ENCODE measurements at regions not wholly inside any gene's neighbourhood (a gene's known extent, or its start where the extent isn't known, plus 50 kb on each side); places are given as distances from the start of the nearest gene placed in this dataset.

- Mint-ChIP-seq H3K27ac (ENCODE audit: unreplicated experiment) (no peak overlapping the region), H3K9me3 (ENCODE audit: unreplicated experiment) (no peaks in the 10 kb centered on the region), H3K36me3 (ENCODE audit: low read depth, unreplicated experiment) (no peaks in the 10 kb centered on the region), H3K4me1 (ENCODE audit: unreplicated experiment) (peaks cover 14% of the 10 kb centered on the region), H3K27me3 (ENCODE audit: unreplicated experiment) (peaks cover 3% of the 10 kb centered on the region), H3K4me3 (ENCODE audit: unreplicated experiment) (no peak overlapping the region)
- no peak for TF ChIP-seq CTCF (IDR thresholded peaks at IDR 0.05; ENCODE audit: unreplicated experiment)
- DNase-seq (ENCODE audit: low spot score): no peak
These were observed 480.4 kb downstream of the SOX6 start for GRCh38 chr11:15875943-15876342.

DNA sequence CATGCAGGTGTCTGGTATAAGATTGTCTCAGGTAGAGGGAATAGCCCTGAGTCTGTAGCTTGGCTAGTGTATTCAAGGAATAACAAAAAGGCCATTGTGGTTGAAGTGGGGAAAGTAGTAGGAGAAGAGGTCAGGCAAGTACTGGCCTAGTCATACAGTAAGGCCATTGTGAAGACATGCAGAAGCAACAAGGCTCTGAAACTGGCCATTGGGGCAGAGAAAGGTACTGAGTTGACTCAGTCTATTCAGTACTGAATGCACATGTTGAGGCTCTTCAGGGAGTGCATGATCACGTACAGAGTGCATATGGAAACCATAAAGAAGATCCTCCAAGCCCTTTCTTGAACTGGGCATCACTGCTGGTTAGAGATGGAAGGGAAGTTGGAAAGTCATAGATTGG is 477.6 kb downstream of the SOX6 start:
- no peak for TF ChIP-seq CTCF (IDR thresholded peaks at IDR 0.05; ENCODE audit: unreplicated experiment)
- H3K9me3 Mint-ChIP-seq (ENCODE audit: unreplicated experiment): no peaks in the 10 kb centered on the region
- H3K4me1 Mint-ChIP-seq (ENCODE audit: unreplicated experiment): no peaks in the 10 kb centered on the region
- H3K36me3 Mint-ChIP-seq (ENCODE audit: low read depth, unreplicated experiment): no peaks in the 10 kb centered on the region
- no peak for DNase-seq (ENCODE audit: low spot score)
- H3K27me3 Mint-ChIP-seq (ENCODE audit: unreplicated experiment): peaks cover 3% of the 10 kb centered on the region
- no peak overlapping the region for H3K27ac Mint-ChIP-seq (ENCODE audit: unreplicated experiment)
- no peak overlapping the region for H3K4me3 Mint-ChIP-seq (ENCODE audit: unreplicated experiment)

GRCh38 chr11:15880291-15880690 is 476.1 kb downstream of the SOX6 start:
- H3K27ac Mint-ChIP-seq (ENCODE audit: unreplicated experiment): no peak overlapping the region
- no peak overlapping the region for H3K4me3 Mint-ChIP-seq (ENCODE audit: unreplicated experiment)
- H3K4me1 Mint-ChIP-seq (ENCODE audit: unreplicated experiment): no peaks in the 10 kb centered on the region
- H3K9me3 Mint-ChIP-seq (ENCODE audit: unreplicated experiment): no peaks in the 10 kb centered on the region
- TF ChIP-seq CTCF (IDR thresholded peaks at IDR 0.05; ENCODE audit: unreplicated experiment): no peak
- H3K27me3 Mint-ChIP-seq (ENCODE audit: unreplicated experiment): peaks cover 5% of the 10 kb centered on the region
- no peak for DNase-seq (ENCODE audit: low spot score)
- H3K36me3 Mint-ChIP-seq (ENCODE audit: low read depth, unreplicated experiment): no peaks in the 10 kb centered on the region

GRCh38 chr11:15882876-15883454 is 473.4 kb downstream of the SOX6 start:
- H3K4me3 Mint-ChIP-seq (ENCODE audit: unreplicated experiment): no peak overlapping the region
- no peaks in the 10 kb centered on the region for H3K4me1 Mint-ChIP-seq (ENCODE audit: unreplicated experiment)
- peaks cover 5% of the 10 kb centered on the region for H3K27me3 Mint-ChIP-seq (ENCODE audit: unreplicated experiment)
- H3K27ac Mint-ChIP-seq (ENCODE audit: unreplicated experiment): no peak overlapping the region
- TF ChIP-seq CTCF (IDR thresholded peaks at IDR 0.05; ENCODE audit: unreplicated experiment): no peak
- DNase-seq (ENCODE audit: low spot score): no peak
- H3K36me3 Mint-ChIP-seq (ENCODE audit: low read depth, unreplicated experiment): no peaks in the 10 kb centered on the region
- H3K9me3 Mint-ChIP-seq (ENCODE audit: unreplicated experiment): no peaks in the 10 kb centered on the region

- Mint-ChIP-seq H3K4me1 (ENCODE audit: unreplicated experiment) (no peaks in the 10 kb centered on the region), H3K27me3 (ENCODE audit: unreplicated experiment) (peaks cover 5% of the 10 kb centered on the region), H3K4me3 (ENCODE audit: unreplicated experiment) (no peak overlapping the region), H3K27ac (ENCODE audit: unreplicated experiment) (no peak overlapping the region), H3K9me3 (ENCODE audit: unreplicated experiment) (no peaks in the 10 kb centered on the region), H3K36me3 (ENCODE audit: low read depth, unreplicated experiment) (no peaks in the 10 kb centered on the region)
- no peak for TF ChIP-seq CTCF (IDR thresholded peaks at IDR 0.05; ENCODE audit: unreplicated experiment)
- no peak for DNase-seq (ENCODE audit: low spot score)
These were observed 472.9 kb downstream of the SOX6 start for GRCh38 chr11:15883455-15883920.
